ENCODE measurements at regions not wholly inside any gene's neighbourhood (a gene's known extent, or its start where the extent isn't known, plus 50 kb on each side); places are given as distances from the start of the nearest gene placed in this dataset.

DNA sequence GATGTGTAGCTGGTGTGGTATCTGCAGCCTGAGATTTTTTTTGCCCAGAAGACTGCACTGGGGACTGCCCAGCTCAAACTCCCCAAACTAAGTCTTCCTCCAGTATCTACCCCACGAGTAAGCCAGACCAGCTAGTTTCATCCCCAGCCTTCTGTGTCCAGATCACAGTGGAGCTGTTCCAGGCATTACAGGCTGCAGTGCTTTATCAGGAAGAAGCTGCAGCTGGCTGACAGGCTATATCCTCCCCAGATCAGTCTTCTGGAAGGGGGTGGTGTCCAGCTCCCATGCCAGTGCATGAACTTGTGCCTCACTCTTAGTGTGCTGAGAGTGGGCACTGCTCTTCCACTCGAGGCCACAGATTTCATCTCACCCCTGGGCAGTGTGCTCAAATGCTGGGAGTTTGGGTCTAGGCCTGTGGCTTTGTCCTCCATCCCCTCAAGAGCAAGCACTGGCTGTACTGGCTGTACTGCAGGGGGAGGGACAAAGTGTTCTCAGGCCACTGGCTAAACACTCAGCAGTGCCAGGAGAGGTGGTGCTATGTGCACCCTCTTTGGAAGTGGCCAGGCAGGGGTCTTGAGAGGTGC lies 679.1 kb upstream of the COBL start:
- TF ChIP-seq, protein P1, sequence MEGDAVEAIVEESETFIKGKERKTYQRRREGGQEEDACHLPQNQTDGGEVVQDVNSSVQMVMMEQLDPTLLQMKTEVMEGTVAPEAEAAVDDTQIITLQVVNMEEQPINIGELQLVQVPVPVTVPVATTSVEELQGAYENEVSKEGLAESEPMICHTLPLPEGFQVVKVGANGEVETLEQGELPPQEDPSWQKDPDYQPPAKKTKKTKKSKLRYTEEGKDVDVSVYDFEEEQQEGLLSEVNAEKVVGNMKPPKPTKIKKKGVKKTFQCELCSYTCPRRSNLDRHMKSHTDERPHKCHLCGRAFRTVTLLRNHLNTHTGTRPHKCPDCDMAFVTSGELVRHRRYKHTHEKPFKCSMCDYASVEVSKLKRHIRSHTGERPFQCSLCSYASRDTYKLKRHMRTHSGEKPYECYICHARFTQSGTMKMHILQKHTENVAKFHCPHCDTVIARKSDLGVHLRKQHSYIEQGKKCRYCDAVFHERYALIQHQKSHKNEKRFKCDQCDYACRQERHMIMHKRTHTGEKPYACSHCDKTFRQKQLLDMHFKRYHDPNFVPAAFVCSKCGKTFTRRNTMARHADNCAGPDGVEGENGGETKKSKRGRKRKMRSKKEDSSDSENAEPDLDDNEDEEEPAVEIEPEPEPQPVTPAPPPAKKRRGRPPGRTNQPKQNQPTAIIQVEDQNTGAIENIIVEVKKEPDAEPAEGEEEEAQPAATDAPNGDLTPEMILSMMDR (IDR thresholded peaks at IDR 0.05; ENCODE audit: insufficient read depth, low read length, poor library complexity, severe bottlenecking) = no peak
- no peak for TF ChIP-seq EZH2phosphoT487 (conservative IDR thresholded peaks at IDR 0.05; ENCODE audit: low read length)
